WTC11 (cell line): ENCODE measurements at regions not wholly inside any gene's neighbourhood (a gene's known extent, or its start where the extent isn't known, plus 50 kb on each side); places are given as distances from the start of the nearest gene placed in this dataset.

Experiments used
- ATAC-seq: fragments of 200-7000 bp; cut with Tn5 transposase; 2 replicates; pipeline ENCODE4 v1.10.0; 2021; ENCODE audit warnings: mild to moderate bottlenecking, moderate library complexity
- CTCF ChIA-PET: fragments of 300-600 bp; sonication (Branson Sonifier 250); formaldehyde crosslinking; loops from one replicate; lab custom pipeline; 2021; ENCODE audit warnings: antibody characterized with exemption; lab: Charles Lee
- POLR2A ChIA-PET: fragments of 350-600 bp; sonication (Branson Sonifier 250); formaldehyde crosslinking; loops from one replicate; lab custom pipeline; 2021; ENCODE audit warnings: antibody characterized with exemption; lab: Charles Lee
- DNase-seq: peaks from one replicate; pipeline ENCODE4 v3.0.0; 2021; ENCODE audit warnings: low spot score
- H3K27ac Mint-ChIP-seq: 2 replicates; pipeline ENCODE4 v1.8.0; 2021; ENCODE audit warnings: mixed read lengths
- H3K27me3 Mint-ChIP-seq: 2 replicates; pipeline ENCODE4 v1.8.0; 2021; ENCODE audit warnings: low read depth, mild to moderate bottlenecking, moderate library complexity, mixed read lengths
- H3K36me3 Mint-ChIP-seq: 2 replicates; pipeline ENCODE4 v1.8.0; 2021; ENCODE audit warnings: mixed read lengths
- H3K4me1 Mint-ChIP-seq: 2 replicates; pipeline ENCODE4 v1.8.0; 2022; ENCODE audit warnings: mixed read lengths
- H3K4me3 Mint-ChIP-seq: 2 replicates; pipeline ENCODE4 v1.8.0; 2021; ENCODE audit warnings: mild to moderate bottlenecking, moderate library complexity, mixed read lengths
- H3K9me3 Mint-ChIP-seq: 2 replicates; pipeline ENCODE4 v1.8.0; 2021; ENCODE audit warnings: mixed read lengths
- ATF2 ChIP-seq: sonication (generic); formaldehyde crosslinking; IDR thresholded peaks from 2 replicates; pipeline ENCODE4 v1.8.1; 2022; ENCODE audit warnings: low read depth, missing genetic modification reagents, borderline replicate concordance
- ATF3 ChIP-seq: sonication (generic); formaldehyde crosslinking; conservative IDR thresholded peaks from 2 replicates; pipeline ENCODE4 v1.8.1; 2022; ENCODE audit warnings: mild to moderate bottlenecking, missing genetic modification reagents
- E2F5 ChIP-seq: sonication (generic); formaldehyde crosslinking; IDR thresholded peaks from 2 replicates; pipeline ENCODE4 v1.8.1; 2022; ENCODE audit warnings: mild to moderate bottlenecking, moderate library complexity, missing genetic modification reagents
- ELF4 ChIP-seq: sonication (generic); formaldehyde crosslinking; IDR thresholded peaks from 2 replicates; pipeline ENCODE4 v1.8.1; 2022; ENCODE audit warnings: low read depth, mild to moderate bottlenecking, moderate library complexity, missing genetic modification reagents
- EMX1 ChIP-seq: fragments of 250-450 bp; sonication (Bioruptor Pico); IDR thresholded peaks from 2 replicates; pipeline ENCODE4 v1.8.0; 2021; ENCODE audit warnings: mild to moderate bottlenecking
- FOXJ3 ChIP-seq: sonication (generic); formaldehyde crosslinking; IDR thresholded peaks from 2 replicates; pipeline ENCODE4 v1.9.0; 2021; ENCODE audit warnings: missing genetic modification reagents, mild to moderate bottlenecking, borderline replicate concordance
- FOXP4 ChIP-seq: sonication (generic); formaldehyde crosslinking; IDR thresholded peaks from 2 replicates; pipeline ENCODE4 v1.8.0; 2022; ENCODE audit warnings: mild to moderate bottlenecking, missing genetic modification reagents
- GTF2I ChIP-seq: fragments of 250-450 bp; sonication (Bioruptor Pico); conservative IDR thresholded peaks from 2 replicates; pipeline ENCODE4 v1.4.0; 2021; ENCODE audit warnings: mild to moderate bottlenecking
- HMGA2 ChIP-seq: fragments of 250-450 bp; sonication (Bioruptor Pico); IDR thresholded peaks from 2 replicates; pipeline ENCODE4 v1.4.0; 2021; ENCODE audit warnings: mild to moderate bottlenecking, moderate library complexity
- HMGXB4 ChIP-seq: sonication (generic); formaldehyde crosslinking; IDR thresholded peaks from 2 replicates; pipeline ENCODE4 v1.8.1; 2023; ENCODE audit warnings: mild to moderate bottlenecking, moderate library complexity, missing genetic modification reagents
- MXD4 ChIP-seq: fragments of 250-450 bp; sonication (Bioruptor Pico); IDR thresholded peaks from 2 replicates; pipeline ENCODE4 v1.8.0; 2021; ENCODE audit warnings: mild to moderate bottlenecking, moderate library complexity, borderline replicate concordance
- MYBL2 ChIP-seq: sonication (generic); formaldehyde crosslinking; IDR thresholded peaks from 2 replicates; pipeline ENCODE4 v1.8.1; 2023; ENCODE audit warnings: mild to moderate bottlenecking, moderate library complexity, missing genetic modification reagents
- NFE2L1 ChIP-seq: sonication (generic); formaldehyde crosslinking; IDR thresholded peaks from 2 replicates; pipeline ENCODE4 v1.8.1; 2023; ENCODE audit warnings: missing genetic modification reagents
- PREB ChIP-seq: sonication (generic); formaldehyde crosslinking; IDR thresholded peaks from 2 replicates; pipeline ENCODE4 v1.8.1; 2022; ENCODE audit warnings: mild to moderate bottlenecking, missing genetic modification reagents, moderate library complexity, borderline replicate concordance
- SMAD4 ChIP-seq: sonication (generic); formaldehyde crosslinking; IDR thresholded peaks from 2 replicates; pipeline ENCODE4 v1.8.0; 2022; ENCODE audit warnings: mild to moderate bottlenecking, missing genetic modification reagents
- SOX15 ChIP-seq: fragments of 250-450 bp; sonication (Bioruptor Pico); IDR thresholded peaks from 2 replicates; pipeline ENCODE4 v1.9.0; 2021; ENCODE audit warnings: mild to moderate bottlenecking
- TEAD1 ChIP-seq: sonication (generic); formaldehyde crosslinking; IDR thresholded peaks from 2 replicates; pipeline ENCODE4 v1.8.0; 2022; ENCODE audit warnings: mild to moderate bottlenecking, missing genetic modification reagents
- TEAD4 ChIP-seq: sonication (generic); formaldehyde crosslinking; IDR thresholded peaks from 2 replicates; pipeline ENCODE4 v1.8.0; 2022; ENCODE audit warnings: mild to moderate bottlenecking, missing genetic modification reagents
- ZBTB43 ChIP-seq: sonication (generic); formaldehyde crosslinking; IDR thresholded peaks from 2 replicates; pipeline ENCODE4 v1.8.1; 2023; ENCODE audit warnings: mild to moderate bottlenecking, missing genetic modification reagents
- ZMAT4 ChIP-seq: fragments of 250-450 bp; sonication (Bioruptor Pico); IDR thresholded peaks from 2 replicates; pipeline ENCODE4 v1.9.0; 2021; ENCODE audit warnings: mild to moderate bottlenecking
- ZNF121 ChIP-seq: sonication (generic); formaldehyde crosslinking; IDR thresholded peaks from 2 replicates; pipeline ENCODE4 v1.8.0; 2023; ENCODE audit warnings: missing genetic modification reagents
- ZNF138 ChIP-seq: sonication (generic); formaldehyde crosslinking; conservative IDR thresholded peaks from 2 replicates; pipeline ENCODE4 v1.8.1; 2022; ENCODE audit warnings: mild to moderate bottlenecking, moderate library complexity, missing genetic modification reagents
- ZNF416 ChIP-seq: fragments of 250-450 bp; sonication (Bioruptor Pico); IDR thresholded peaks from 2 replicates; pipeline ENCODE4 v1.9.0; 2021; ENCODE audit warnings: mild to moderate bottlenecking, inconsistent platforms

GRCh38 chr13:110008816-110009215 is 222.4 kb upstream of the IRS2 start:
- ATAC-seq (no peak), DNase-seq (no peak)
- TF ChIP-seq MXD4 (CRISPR knock-in tag) = no peak
- no peak for TF ChIP-seq MYBL2 (CRISPR knock-in tag)
- no peak for TF ChIP-seq E2F5 (CRISPR knock-in tag)
- TF ChIP-seq ZNF416 (CRISPR knock-in tag) = no peak
- no peak for TF ChIP-seq FOXJ3
- no peak for TF ChIP-seq ZNF121 (CRISPR knock-in tag)
- no peak for TF ChIP-seq NFE2L1 (CRISPR knock-in tag)
- TF ChIP-seq HMGA2 (CRISPR knock-in tag) = no peak
- TF ChIP-seq EMX1 = no peak
- no peak for TF ChIP-seq TEAD1 (CRISPR knock-in tag)
- TF ChIP-seq FOXP4 (CRISPR knock-in tag) = no peak
- TF ChIP-seq PREB (CRISPR knock-in tag) = no peak
- Mint-ChIP-seq H3K36me3 (no peaks in the 10 kb centered on the region), H3K4me3 (no peak overlapping the region), H3K27ac (no peak overlapping the region), H3K9me3 (no peaks in the 10 kb centered on the region), H3K4me1 (no peaks in the 10 kb centered on the region), H3K27me3 (no peaks in the 10 kb centered on the region)
- POLR2A ChIA-PET = no interaction called here
- CTCF ChIA-PET = no interaction called here

GRCh38 chr13:110006304-110006703 is 219.9 kb upstream of the IRS2 start:
- POLR2A ChIA-PET = no interaction called here
- no peak for ATAC-seq
- no peak for DNase-seq
- Mint-ChIP-seq H3K4me3 (no peak overlapping the region), H3K9me3 (no peaks in the 10 kb centered on the region), H3K27me3 (no peaks in the 10 kb centered on the region), H3K36me3 (no peaks in the 10 kb centered on the region), H3K27ac (no peak overlapping the region), H3K4me1 (no peaks in the 10 kb centered on the region)
- CTCF ChIA-PET = no interaction called here
- TF ChIP-seq ATF3 (CRISPR knock-in tag) = no peak
- TF ChIP-seq ZNF138 = no peak
- TF ChIP-seq TEAD4 (CRISPR knock-in tag) = no peak
- TF ChIP-seq ATF2 = no peak
- no peak for TF ChIP-seq GTF2I
- TF ChIP-seq HMGXB4 = no peak
- no peak for TF ChIP-seq ELF4 (CRISPR knock-in tag)
- no peak for TF ChIP-seq ZBTB43
- no peak for TF ChIP-seq SOX15 (CRISPR knock-in tag)
- TF ChIP-seq PREB (CRISPR knock-in tag) = no peak
- no peak for TF ChIP-seq ZMAT4 (CRISPR knock-in tag)
- no peak for TF ChIP-seq SMAD4 (CRISPR knock-in tag)
- TF ChIP-seq MYBL2 (CRISPR knock-in tag) = no peak
- TF ChIP-seq, all 79 proteins: peak for 0
